Mononuclear cell (primary cell): ENCODE measurements at regions not wholly inside any gene's neighbourhood (a gene's known extent, or its start where the extent isn't known, plus 50 kb on each side); places are given as distances from the start of the nearest gene placed in this dataset.
"Not testable (repeated sequence)": the region's sequence is repeated elsewhere in the genome, so short reads cannot be mapped to it uniquely, and the experiment has no call there.

Experiments used
- H3K27me3 ChIP-seq: 2 replicates; pipeline ENCODE4 v1.6.0; 2011; ENCODE audit warnings: low read length, control low read depth; ENCODE audit not compliant: insufficient read depth
- H3K4me1 ChIP-seq: 2 replicates; pipeline ENCODE4 v1.5.1; 2011; ENCODE audit warnings: mild to moderate bottlenecking, low read length, control low read depth; ENCODE audit not compliant: insufficient read depth
- H3K4me3 ChIP-seq: 2 replicates; pipeline ENCODE4 v1.5.1; 2011; ENCODE audit warnings: mild to moderate bottlenecking, low read length, moderate library complexity
- H3K9me3 ChIP-seq: 2 replicates; pipeline ENCODE4 v1.5.1; 2011; ENCODE audit warnings: low read depth, mild to moderate bottlenecking, control low read depth, low read length

GRCh38 chr2:215535125-215535668 is 99.3 kb upstream of the FN1 start:
- no peaks in the 10 kb centered on the region for H3K9me3 ChIP-seq
- H3K27me3 ChIP-seq: no peaks in the 10 kb centered on the region
- H3K4me1 ChIP-seq: peaks cover 9% of the 10 kb centered on the region
- no peak overlapping the region for H3K4me3 ChIP-seq

GRCh38 chr2:215533716-215534115 is 97.8 kb upstream of the FN1 start:
- not testable (repeated sequence) for H3K4me1 ChIP-seq, H3K4me3 ChIP-seq, H3K9me3 ChIP-seq, H3K27me3 ChIP-seq

GRCh38 chr2:215532844-215533243 is 97.0 kb upstream of the FN1 start:
- Histone ChIP-seq H3K4me3 (no peak overlapping the region), H3K4me1 (peaks cover 9% of the 10 kb centered on the region), H3K27me3 (no peaks in the 10 kb centered on the region), H3K9me3 (no peaks in the 10 kb centered on the region)

GRCh38 chr2:215531284-215531683 is 95.4 kb upstream of the FN1 start:
- H3K4me3 ChIP-seq: no peak overlapping the region
- no peaks in the 10 kb centered on the region for H3K9me3 ChIP-seq
- H3K27me3 ChIP-seq: no peaks in the 10 kb centered on the region
- H3K4me1 ChIP-seq: peaks cover 5% of the 10 kb centered on the region

- Histone ChIP-seq H3K9me3 (no peaks in the 10 kb centered on the region), H3K4me3 (no peak overlapping the region), H3K4me1 (peaks cover 5% of the 10 kb centered on the region), H3K27me3 (no peaks in the 10 kb centered on the region)
Measured at GRCh38 chr2:215530191-215530968, 94.5 kb upstream of the FN1 start.

GRCh38 chr2:215529271-215529670 is 93.4 kb upstream of the FN1 start:
- no peaks in the 10 kb centered on the region for H3K9me3 ChIP-seq
- no peak overlapping the region for H3K4me3 ChIP-seq
- H3K4me1 ChIP-seq: peaks cover 5% of the 10 kb centered on the region
- H3K27me3 ChIP-seq: no peaks in the 10 kb centered on the region

GRCh38 chr2:215528555-215528954 is 92.7 kb upstream of the FN1 start:
- H3K27me3 ChIP-seq: no peaks in the 10 kb centered on the region

GRCh38 chr2:215527736-215528135 is 91.9 kb upstream of the FN1 start:
- Histone ChIP-seq H3K4me1 (peaks cover 1% of the 10 kb centered on the region), H3K4me3 (no peak overlapping the region), H3K27me3 (no peaks in the 10 kb centered on the region), H3K9me3 (no peaks in the 10 kb centered on the region)

More at GRCh38 chr2:215528555-215528954, 92.7 kb upstream of the FN1 start:
- no peak overlapping the region for H3K4me3 ChIP-seq
- peaks cover 5% of the 10 kb centered on the region for H3K4me1 ChIP-seq
- no peaks in the 10 kb centered on the region for H3K9me3 ChIP-seq

- H3K27me3 ChIP-seq: peaks cover 3% of the 10 kb centered on the region
Measured at GRCh38 chr2:215526341-215526740, 90.5 kb upstream of the FN1 start.

GRCh38 chr2:215522237-215522636 is 86.4 kb upstream of the FN1 start:
- Histone ChIP-seq H3K27me3 (peaks cover 3% of the 10 kb centered on the region), H3K4me3 (no peak overlapping the region), H3K4me1 (no peaks in the 10 kb centered on the region), H3K9me3 (no peaks in the 10 kb centered on the region)

More at GRCh38 chr2:215526341-215526740, 90.5 kb upstream of the FN1 start:
- no peaks in the 10 kb centered on the region for H3K9me3 ChIP-seq
- H3K4me3 ChIP-seq: no peak overlapping the region
- no peaks in the 10 kb centered on the region for H3K4me1 ChIP-seq

GRCh38 chr2:215521031-215521430 is 85.2 kb upstream of the FN1 start:
- H3K27me3 ChIP-seq: peaks cover 3% of the 10 kb centered on the region
- H3K4me1 ChIP-seq: no peaks in the 10 kb centered on the region
- no peak overlapping the region for H3K4me3 ChIP-seq
- H3K9me3 ChIP-seq: no peaks in the 10 kb centered on the region

GRCh38 chr2:215517391-215517790 is 81.5 kb upstream of the FN1 start:
- H3K9me3 ChIP-seq: no peaks in the 10 kb centered on the region
- H3K4me1 ChIP-seq: no peaks in the 10 kb centered on the region
- H3K4me3 ChIP-seq: no peak overlapping the region
- peaks cover under 1% of the 10 kb centered on the region for H3K27me3 ChIP-seq

GRCh38 chr2:215514516-215514915 is 78.6 kb upstream of the FN1 start:
- Histone ChIP-seq H3K27me3 (no peaks in the 10 kb centered on the region), H3K4me3 (no peak overlapping the region), H3K4me1 (no peaks in the 10 kb centered on the region), H3K9me3 (no peaks in the 10 kb centered on the region)

- no peaks in the 10 kb centered on the region for H3K27me3 ChIP-seq
- no peak overlapping the region for H3K4me3 ChIP-seq
- H3K4me1 ChIP-seq: peaks cover 10% of the 10 kb centered on the region
- H3K9me3 ChIP-seq: no peaks in the 10 kb centered on the region
Measured at GRCh38 chr2:215511454-215512346, 75.8 kb upstream of the FN1 start.

- Histone ChIP-seq H3K4me3 (no peak overlapping the region), H3K4me1 (peaks cover 27% of the 10 kb centered on the region), H3K27me3 (no peaks in the 10 kb centered on the region), H3K9me3 (no peaks in the 10 kb centered on the region)
Measured at GRCh38 chr2:215507836-215508235, 72.0 kb upstream of the FN1 start.
